NCI-H2227 (cell line): ENCODE measurements at regions not wholly inside any gene's neighbourhood (a gene's known extent, or its start where the extent isn't known, plus 50 kb on each side); places are given as distances from the start of the nearest gene placed in this dataset.
A peak's percentile ranks its signal among the peaks of the same experiment; 100 is the strongest.
"Not testable (repeated sequence)": the region's sequence is repeated elsewhere in the genome, so short reads cannot be mapped to it uniquely, and the experiment has no call there.

Experiments used
- DNase-seq: peaks from one replicate; lab custom pipeline; 2025; ENCODE audit not compliant: unreplicated experiment; lab: John Stamatoyannopoulos, UW

- no peak for DNase-seq
Measured at GRCh38 chr1:212495766-212496494, 63.2 kb downstream of the NENF start.

GRCh38 chr1:212496682-212497081 lies 64.0 kb downstream of the NENF start:
- no peak for DNase-seq

GRCh38 chr1:212497553-212497952 lies 64.8 kb downstream of the NENF start:
- no peak for DNase-seq

GRCh38 chr1:212498283-212499040 lies 65.7 kb downstream of the NENF start:
- DNase-seq = no peak

GRCh38 chr1:212500351-212500750 lies 67.6 kb downstream of the NENF start:
- no peak for DNase-seq

GRCh38 chr1:212500983-212501382 lies 68.3 kb downstream of the NENF start:
- no peak for DNase-seq

GRCh38 chr1:212503714-212504113 lies 71.0 kb downstream of the NENF start:
- DNase-seq = no peak

- no peak for DNase-seq
Measured at GRCh38 chr1:212504171-212504803, 71.6 kb downstream of the NENF start.

GRCh38 chr1:212506666-212507065 lies 73.9 kb downstream of the NENF start:
- DNase-seq = no peak

- DNase-seq = no peak
Measured at GRCh38 chr1:212507369-212507768, 74.6 kb downstream of the NENF start.

- DNase-seq = peak; percentile 44
Measured at GRCh38 chr1:212512816-212513559, 80.3 kb downstream of the NENF start.

- DNase-seq = no peak
Measured at GRCh38 chr1:212513586-212513985, 80.9 kb downstream of the NENF start.

GRCh38 chr1:212514056-212514614 lies 81.4 kb downstream of the NENF start:
- peak; percentile 23 for DNase-seq

GRCh38 chr1:212514782-212515181 lies 82.1 kb downstream of the NENF start:
- no peak for DNase-seq

- DNase-seq = peak; percentile 83
Measured at GRCh38 chr1:212515329-212515760, 82.6 kb downstream of the NENF start.

- not testable (repeated sequence) for DNase-seq
Measured at GRCh38 chr1:212516012-212516411, 83.3 kb downstream of the NENF start.

GRCh38 chr1:212518188-212519054 lies 85.7 kb downstream of the NENF start:
- DNase-seq = peak; percentile 51

- no peak for DNase-seq
Measured at GRCh38 chr1:212519131-212519530, 86.4 kb downstream of the NENF start.

- DNase-seq = no peak
Measured at GRCh38 chr1:212520299-212520698, 87.6 kb downstream of the NENF start.

GRCh38 chr1:212520746-212521145 lies 87.8 kb upstream of the ATF3 start:
- DNase-seq = no peak
